Breast epithelium (tissue), 4 donors: ENCODE measurements at regions not wholly inside any gene's neighbourhood (a gene's known extent, or its start where the extent isn't known, plus 50 kb on each side); places are given as distances from the start of the nearest gene placed in this dataset.

Experiments used
- DNase-seq, 2 donors: peaks; one replicate each; pipeline ENCODE4 v3.0.0-alpha.2; 2019; ENCODE audit warnings: low spot score in 2 of 2
- H3K27ac ChIP-seq, 2 donors: fragments of 200-600 bp; sonication (generic) in 1 of 2; one replicate each; pipeline ENCODE4 v1.5.1; 2016 to 2019; ENCODE audit warnings: mild to moderate bottlenecking in 1 of 2
- H3K27me3 ChIP-seq, 2 donors: fragments of 200-600 bp; sonication (generic) in 1 of 2; one replicate each; pipeline versions ENCODE4 v1.5.1 to v1.6.0; 2017 to 2019; ENCODE audit warnings: control low read depth in 1 of 2, mild to moderate bottlenecking in 1 of 2
- H3K36me3 ChIP-seq: fragments of 200-600 bp; one replicate; pipeline ENCODE4 v1.5.1; 2019
- H3K4me1 ChIP-seq, 2 donors: fragments of 200-600 bp; sonication (generic); one replicate each; pipeline ENCODE4 v1.5.1; 2016 to 2019; ENCODE audit warnings: control low read depth in 1 of 2
- H3K4me3 ChIP-seq, 3 donors: fragments of 200-600 bp; sonication (generic); 1 replicate in 2 of 3; 2 replicates in 1 of 3; pipeline ENCODE4 v1.5.1; 2016 to 2019; ENCODE audit warnings: mild to moderate bottlenecking in 3 of 3, moderate library complexity in 2 of 3
- H3K9me3 ChIP-seq, 2 donors: fragments of 200-600 bp; sonication (generic) in 1 of 2; one replicate each; pipeline ENCODE4 v1.5.1; 2016 to 2019; ENCODE audit warnings: control low read depth in 1 of 2
- POLR2A ChIP-seq: fragments of 450-650 bp; IDR thresholded peaks from one replicate; pipeline ENCODE4 v1.6.1; 2016; ENCODE audit warnings: antibody characterized with exemption, mild to moderate bottlenecking, moderate library complexity
- POLR2AphosphoS5 ChIP-seq, 3 donors: sonication (generic); formaldehyde crosslinking; IDR thresholded peaks; one replicate each; pipeline ENCODE4 v1.6.1; 2017; ENCODE audit warnings: antibody characterized with exemption in 3 of 3
- intact Hi-C: fragments of 100-400 bp; cut with DNase I; formaldehyde crosslinking; loops from one replicate; pipeline ENCODE4 v1.15.1; 2023; ENCODE audit warnings: low total_unique reads
- TF ChIP-seq, protein P1 (sequence below), 3 donors: fragments of 450-650 bp; IDR thresholded peaks; one replicate each; pipeline ENCODE4 v1.5.1; 2016 to 2017; ENCODE audit warnings: antibody characterized with exemption in 3 of 3, mild to moderate bottlenecking in 3 of 3, moderate library complexity in 3 of 3

DNA sequence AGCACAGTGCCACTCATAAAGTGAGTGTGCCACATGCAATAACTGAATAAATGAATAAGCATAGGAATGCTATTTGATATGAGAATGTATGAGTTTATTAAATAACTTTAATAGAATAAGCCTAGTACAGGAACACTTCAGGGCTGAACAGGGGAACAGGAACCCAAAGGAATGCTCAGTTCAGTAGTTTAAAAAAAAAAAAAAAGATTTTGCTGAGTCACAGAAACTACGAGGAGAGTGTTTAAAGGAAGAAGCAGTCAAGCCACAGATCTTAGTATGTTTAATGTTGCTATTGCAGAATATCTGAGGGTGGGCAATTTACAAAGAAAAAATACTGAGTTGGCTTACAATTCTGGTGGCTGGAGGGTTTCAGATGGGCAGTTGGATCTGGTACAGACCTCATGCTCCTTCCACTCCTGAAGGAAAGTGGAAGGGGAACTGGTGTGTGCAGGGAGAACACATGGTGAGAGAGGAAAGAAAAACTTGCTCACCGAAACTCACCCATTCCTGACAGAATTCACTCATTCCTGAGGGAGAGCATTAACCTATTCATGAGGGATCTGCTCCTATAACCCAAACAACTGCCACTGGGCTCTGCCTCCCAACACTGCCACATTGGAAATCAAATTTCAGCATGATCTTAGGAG lies 880.3 kb upstream of the MGAT4C start:
- no peaks in the 10 kb centered on the region for H3K4me1 ChIP-seq
- intact Hi-C loops = no loop called here
- H3K27me3 ChIP-seq = no peaks in the 10 kb centered on the region
- no peak overlapping the region for H3K27ac ChIP-seq
- no peaks in the 10 kb centered on the region for H3K36me3 ChIP-seq
- no peak overlapping the region for H3K4me3 ChIP-seq
- H3K9me3 ChIP-seq = peaks cover 0 to 10% of the 10 kb centered on the region in 2 donors
- DNase-seq = no peak
- TF ChIP-seq, protein P1, sequence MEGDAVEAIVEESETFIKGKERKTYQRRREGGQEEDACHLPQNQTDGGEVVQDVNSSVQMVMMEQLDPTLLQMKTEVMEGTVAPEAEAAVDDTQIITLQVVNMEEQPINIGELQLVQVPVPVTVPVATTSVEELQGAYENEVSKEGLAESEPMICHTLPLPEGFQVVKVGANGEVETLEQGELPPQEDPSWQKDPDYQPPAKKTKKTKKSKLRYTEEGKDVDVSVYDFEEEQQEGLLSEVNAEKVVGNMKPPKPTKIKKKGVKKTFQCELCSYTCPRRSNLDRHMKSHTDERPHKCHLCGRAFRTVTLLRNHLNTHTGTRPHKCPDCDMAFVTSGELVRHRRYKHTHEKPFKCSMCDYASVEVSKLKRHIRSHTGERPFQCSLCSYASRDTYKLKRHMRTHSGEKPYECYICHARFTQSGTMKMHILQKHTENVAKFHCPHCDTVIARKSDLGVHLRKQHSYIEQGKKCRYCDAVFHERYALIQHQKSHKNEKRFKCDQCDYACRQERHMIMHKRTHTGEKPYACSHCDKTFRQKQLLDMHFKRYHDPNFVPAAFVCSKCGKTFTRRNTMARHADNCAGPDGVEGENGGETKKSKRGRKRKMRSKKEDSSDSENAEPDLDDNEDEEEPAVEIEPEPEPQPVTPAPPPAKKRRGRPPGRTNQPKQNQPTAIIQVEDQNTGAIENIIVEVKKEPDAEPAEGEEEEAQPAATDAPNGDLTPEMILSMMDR (IDR thresholded peaks at IDR 0.05) = no peak
- no peak for TF ChIP-seq POLR2AphosphoS5 (IDR thresholded peaks at IDR 0.05)
- TF ChIP-seq POLR2A = no peak

DNA sequence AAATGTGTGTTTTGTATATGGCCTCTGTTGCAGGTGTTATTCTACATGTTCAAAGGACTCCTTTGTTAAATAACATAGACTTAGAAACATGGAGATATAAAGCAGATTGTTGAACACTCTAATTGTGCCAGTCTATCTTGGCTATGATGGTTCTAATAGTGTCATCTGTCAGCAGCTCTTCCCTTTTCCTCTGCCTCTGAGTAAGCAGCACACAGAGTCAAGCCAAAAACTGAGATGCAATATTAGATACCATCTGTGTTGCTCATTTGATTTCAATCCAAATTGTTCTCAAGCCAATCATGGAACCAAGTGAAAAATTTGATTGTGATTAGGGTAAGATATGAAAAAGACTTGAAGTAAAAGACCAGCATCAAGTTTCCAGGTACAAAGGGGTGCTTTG lies 871.1 kb upstream of the MGAT4C start:
- Histone ChIP-seq H3K4me3 (no peak overlapping the region), H3K27ac (no peak overlapping the region), H3K4me1 (no peaks in the 10 kb centered on the region), H3K9me3 (peaks cover 5 to 11% of the 10 kb centered on the region in 2 donors), H3K36me3 (no peaks in the 10 kb centered on the region), H3K27me3 (no peaks in the 10 kb centered on the region)
- TF ChIP-seq POLR2AphosphoS5 (IDR thresholded peaks at IDR 0.05) = no peak
- TF ChIP-seq, protein P1 (IDR thresholded peaks at IDR 0.05) = no peak
- TF ChIP-seq POLR2A = no peak
- intact Hi-C loops = no loop called here
- no peak for DNase-seq

DNA sequence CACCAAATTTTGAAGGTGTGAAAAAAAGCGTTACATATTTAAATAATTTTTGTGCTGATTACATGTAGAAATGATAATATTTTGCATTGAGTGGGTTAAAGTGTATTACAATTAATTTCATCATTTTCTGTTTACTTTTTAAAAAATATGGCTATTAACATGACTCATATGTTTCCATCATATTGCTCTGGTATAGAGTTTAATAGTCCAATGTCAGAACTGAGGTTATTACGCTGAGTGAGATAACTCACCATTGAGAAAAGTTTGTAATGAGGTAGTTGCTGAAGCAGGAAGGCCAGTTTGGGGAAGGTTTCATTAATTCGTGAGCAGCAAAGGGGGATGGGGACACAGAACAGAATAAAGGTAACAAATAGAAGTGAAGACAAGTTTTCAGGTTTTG lies 865.7 kb upstream of the MGAT4C start:
- no peak overlapping the region for H3K27ac ChIP-seq

DNA sequence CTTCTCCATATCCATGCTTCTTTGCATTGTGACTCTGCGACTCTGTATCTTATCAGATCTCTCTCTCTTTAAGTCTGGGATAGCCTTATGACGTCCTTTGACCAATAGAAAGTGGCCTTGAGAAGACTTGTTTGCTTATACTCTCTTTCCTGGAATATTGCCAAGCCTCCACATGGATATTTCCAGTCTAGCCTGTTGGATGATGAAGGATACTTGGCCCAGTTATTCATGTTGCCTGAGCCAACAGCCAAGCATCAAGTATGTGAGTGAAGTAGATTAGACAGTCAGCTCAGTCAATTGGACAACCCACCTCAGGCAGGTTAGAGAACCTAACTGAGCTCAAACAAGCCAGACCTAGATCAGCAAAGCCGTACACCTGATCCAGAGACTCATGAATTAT lies 864.2 kb upstream of the MGAT4C start:
- no peak overlapping the region for H3K4me3 ChIP-seq
- intact Hi-C loops = no loop called here
- H3K9me3 ChIP-seq = peaks cover 5 to 11% of the 10 kb centered on the region in 2 donors
- no peaks in the 10 kb centered on the region for H3K4me1 ChIP-seq
- H3K27me3 ChIP-seq = no peaks in the 10 kb centered on the region
- TF ChIP-seq POLR2A (no peak), POLR2AphosphoS5 (IDR thresholded peaks at IDR 0.05) (no peak)
- TF ChIP-seq, protein P1 (IDR thresholded peaks at IDR 0.05) = no peak
- H3K36me3 ChIP-seq = no peaks in the 10 kb centered on the region
- DNase-seq = no peak
- H3K27ac ChIP-seq = no peak overlapping the region

More for the DNA sequence above, 865.7 kb upstream of the MGAT4C start:
- Histone ChIP-seq H3K4me3 (no peak overlapping the region), H3K4me1 (no peaks in the 10 kb centered on the region), H3K36me3 (no peaks in the 10 kb centered on the region), H3K9me3 (peaks cover 5 to 11% of the 10 kb centered on the region in 2 donors), H3K27me3 (no peaks in the 10 kb centered on the region)
- intact Hi-C loops = no loop called here
- TF ChIP-seq POLR2A (no peak), POLR2AphosphoS5 (IDR thresholded peaks at IDR 0.05) (no peak)
- TF ChIP-seq, protein P1 (IDR thresholded peaks at IDR 0.05) = no peak
- no peak for DNase-seq

DNA sequence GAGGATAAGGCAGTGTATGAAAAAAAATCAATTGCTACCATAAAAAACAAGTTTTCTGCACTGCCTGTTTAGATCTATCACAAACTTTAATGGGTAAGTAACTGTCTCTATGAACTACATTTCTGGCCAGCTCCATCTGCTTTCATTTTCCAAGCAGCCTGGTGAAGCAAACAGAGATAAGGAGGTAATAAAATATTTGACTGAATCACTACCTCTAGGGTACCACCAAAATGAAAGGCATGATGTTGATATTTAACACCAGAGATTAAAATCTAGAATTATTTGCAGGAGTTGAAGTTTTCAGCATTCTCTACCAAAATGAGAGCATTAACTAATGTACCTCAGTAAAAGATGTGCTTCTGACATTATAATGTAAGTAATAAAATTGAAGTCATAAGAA lies 863.5 kb upstream of the MGAT4C start:
- intact Hi-C loops = no loop called here
- no peaks in the 10 kb centered on the region for H3K27me3 ChIP-seq
- H3K9me3 ChIP-seq = peaks cover 4 to 11% of the 10 kb centered on the region in 2 donors
- no peaks in the 10 kb centered on the region for H3K4me1 ChIP-seq
- DNase-seq = no peak
- H3K27ac ChIP-seq = no peak overlapping the region
- no peak for TF ChIP-seq POLR2AphosphoS5 (IDR thresholded peaks at IDR 0.05)
- TF ChIP-seq, protein P1 (IDR thresholded peaks at IDR 0.05) = no peak
- TF ChIP-seq POLR2A = no peak
- no peaks in the 10 kb centered on the region for H3K36me3 ChIP-seq
- H3K4me3 ChIP-seq = no peak overlapping the region
